H1 (cell line): ENCODE measurements at regions not wholly inside any gene's neighbourhood (a gene's known extent, or its start where the extent isn't known, plus 50 kb on each side); places are given as distances from the start of the nearest gene placed in this dataset.

Experiments used
- CHD7 ChIP-seq: fragments of 300-600 bp; sonication (generic); IDR thresholded peaks from 2 replicates; pipeline ENCODE4 v1.7.1; 2012; ENCODE audit warnings: low read length, moderate library complexity, mild to moderate bottlenecking, inconsistent platforms; ENCODE audit not compliant: insufficient replicate concordance
- EGR1 ChIP-seq: IDR thresholded peaks from 2 replicates; pipeline ENCODE4 v1.6.1; 2011; ENCODE audit warnings: low read depth, low read length, borderline replicate concordance
- FOSL1 ChIP-seq: IDR thresholded peaks from 2 replicates; pipeline ENCODE4 v1.6.1; 2011; ENCODE audit warnings: mild to moderate bottlenecking, low read depth, low read length, moderate library complexity; ENCODE audit not compliant: insufficient read depth
- JUN ChIP-seq: IDR thresholded peaks from 2 replicates; pipeline ENCODE4 v1.6.1; 2011; ENCODE audit warnings: low read depth, mild to moderate bottlenecking, improper control_type of control experiment, low read length
- NRF1 ChIP-seq: IDR thresholded peaks from 2 replicates; pipeline ENCODE4 v1.6.1; 2011; ENCODE audit warnings: mild to moderate bottlenecking, low read depth, low read length, improper control_type of control experiment
- RAD21 ChIP-seq, 2 experiments: IDR thresholded peaks in 1 of 2; conservative IDR thresholded peaks in 1 of 2; 2 replicates each; pipeline ENCODE4 v1.6.1; 2011; ENCODE audit warnings: low read depth in 2 of 2, low read length in 2 of 2, improper control_type of control experiment in 1 of 2, inconsistent platforms in 1 of 2, mild to moderate bottlenecking in 1 of 2, moderate library complexity in 1 of 2
- SAP30 ChIP-seq: fragments of 300-600 bp; sonication (generic); IDR thresholded peaks from 2 replicates; pipeline ENCODE4 v1.7.1; 2012; ENCODE audit warnings: low read length, moderate library complexity, mild to moderate bottlenecking, inconsistent platforms; ENCODE audit not compliant: insufficient read depth, insufficient replicate concordance
- SIN3A ChIP-seq, 2 experiments: IDR thresholded peaks in 1 of 2; conservative IDR thresholded peaks in 1 of 2; 2 replicates each; pipeline ENCODE4 v1.6.1; 2011 to 2012; ENCODE audit warnings: low read length in 2 of 2, improper control_type of control experiment in 1 of 2, low read depth in 1 of 2, mild to moderate bottlenecking in 1 of 2
- SP2 ChIP-seq: IDR thresholded peaks from 2 replicates; pipeline ENCODE4 v1.6.1; 2012; ENCODE audit warnings: mild to moderate bottlenecking, low read length, inconsistent platforms

- TF ChIP-seq CHD7 (no peak), NRF1 (no peak), SP2 (no peak), JUN (no peak), FOSL1 (no peak), RAD21 (IDR thresholded peaks at IDR 0.05 in 1 of 2, conservative IDR thresholded peaks at IDR 0.05 in 1 of 2; ENCODE audit: low read depth in 2 of 2, low read length in 2 of 2) (no peak), EGR1 (no peak), SIN3A (conservative IDR thresholded peaks at IDR 0.05 in 1 of 2, IDR thresholded peaks at IDR 0.05 in 1 of 2; ENCODE audit: low read depth in 1 of 2, low read length in 2 of 2) (no peak), SAP30 (no peak)
Measured at GRCh38 chr3:78421247-78421966, 1346.4 kb downstream of the ROBO1 start (continued).
